ENCODE measurements at regions not wholly inside any gene's neighbourhood (a gene's known extent, or its start where the extent isn't known, plus 50 kb on each side); places are given as distances from the start of the nearest gene placed in this dataset.

DNA sequence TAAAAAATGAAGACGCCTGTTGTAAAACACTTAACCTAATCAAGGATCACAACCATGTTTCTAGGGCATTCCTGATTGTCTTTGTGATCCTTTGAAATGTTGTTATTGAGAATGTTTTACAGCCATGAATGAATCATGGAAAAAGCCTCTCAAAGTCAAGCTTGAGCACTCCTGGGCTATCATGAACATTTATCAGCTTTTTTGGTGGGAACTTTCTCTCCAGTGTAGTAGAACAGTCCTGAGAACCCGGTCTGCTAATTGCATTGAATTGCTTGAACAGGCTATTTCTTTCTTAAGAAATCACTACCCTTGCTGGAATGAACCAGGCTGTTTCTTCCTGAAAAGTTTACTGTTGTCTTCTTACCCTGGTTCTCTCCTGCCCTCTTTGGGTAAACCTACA lies 516.5 kb downstream of the FGF9 start:
- Histone ChIP-seq H3K4me3 (ENCODE audit: control insufficient read depth in 1 of 7, extremely low read depth in 1 of 7, insufficient read depth in 4 of 7, low read depth in 2 of 7, low read length in 6 of 7) (no peak overlapping the region), H3K36me3 (ENCODE audit: control insufficient read depth in 4 of 4, insufficient read depth in 4 of 4, low read length in 3 of 4) (no peaks in the 10 kb centered on the region), H3K27ac (ENCODE audit: insufficient read depth in 1 of 2, low read depth in 1 of 2, low read length in 2 of 2, poor library complexity in 1 of 2, severe bottlenecking in 2 of 2) (no peak overlapping the region), H3K27me3 (replicated peaks in 2 of 5; ENCODE audit: control insufficient read depth in 4 of 5, insufficient read depth in 5 of 5, low read length in 4 of 5) (peaks cover 0 to 2% (median 0%) of the 10 kb centered on the region in 5 experiments), H3K9me3 (ENCODE audit: control extremely low read depth in 1 of 5, control insufficient read depth in 4 of 5, insufficient read depth in 2 of 5, low read depth in 1 of 5, low read length in 4 of 5) (no peaks in the 10 kb centered on the region), H3K4me1 (ENCODE audit: control extremely low read depth in 1 of 4, control insufficient read depth in 4 of 4, insufficient read depth in 4 of 4, low read length in 3 of 4) (no peaks in the 10 kb centered on the region)
- ChIA-PET POLR2A (no interaction called here), CTCF (interaction anchor here (1.0 kb wide), 1 partner anchor 42 kb away, joined by 3 read pairs; no protein-coding TSS in a partner anchor)
- 25% methylated on average over 1 of the region's 2 CpGs for WGBS (ENCODE audit: insufficient coverage)
- DNase-seq, result peak in 2 of 3 donors; percentile 8 to 34

DNA sequence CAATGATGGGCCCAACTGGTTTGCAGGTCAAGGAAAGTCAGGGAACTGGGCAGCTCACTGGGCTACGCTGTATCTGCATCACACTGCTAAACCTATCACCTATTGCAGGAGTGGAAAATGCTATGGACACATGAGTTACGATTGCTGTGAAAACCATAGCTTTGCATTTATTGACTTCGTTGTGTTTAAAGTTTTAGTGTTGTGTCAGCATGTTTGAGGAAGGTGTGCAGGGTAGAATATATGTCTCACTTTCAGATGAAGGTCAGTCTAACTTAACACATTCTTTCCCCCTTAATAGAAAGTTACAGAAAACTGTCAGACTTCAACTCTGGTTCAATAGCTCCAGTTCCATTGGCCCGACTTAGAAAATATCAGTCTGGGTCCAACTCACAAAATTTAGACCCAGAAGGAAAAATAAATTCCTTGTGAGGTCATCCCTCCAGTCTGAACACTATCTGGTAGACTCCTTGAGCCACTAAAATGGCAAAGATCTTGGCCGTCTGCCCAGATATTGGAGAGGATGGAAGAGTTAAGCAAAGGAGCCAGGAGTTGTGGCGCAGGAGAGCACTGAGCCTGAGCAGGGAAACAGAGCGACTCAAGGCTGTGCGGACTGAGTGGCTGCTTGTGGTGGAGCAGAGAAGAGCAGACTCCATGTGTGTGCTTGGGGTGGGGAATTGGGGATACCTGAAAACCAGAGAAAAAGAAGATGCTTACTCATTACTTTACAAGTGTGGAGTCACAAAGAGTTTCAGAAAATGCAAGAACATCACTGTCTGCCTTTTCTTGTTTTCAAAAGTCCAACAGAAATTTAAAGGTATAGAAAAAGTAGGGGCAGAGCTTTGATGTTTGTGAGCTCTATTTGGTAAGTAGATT lies 518.5 kb downstream of the FGF9 start:
- 100% methylated on average over 6 of the region's 8 CpGs for WGBS (ENCODE audit: insufficient coverage)
- DNase-seq, result no peak
- Histone ChIP-seq H3K4me1 (ENCODE audit: control extremely low read depth in 1 of 4, control insufficient read depth in 4 of 4, insufficient read depth in 4 of 4, low read length in 3 of 4) (no peaks in the 10 kb centered on the region), H3K27ac (ENCODE audit: insufficient read depth in 1 of 2, low read depth in 1 of 2, low read length in 2 of 2, poor library complexity in 1 of 2, severe bottlenecking in 2 of 2) (no peak overlapping the region), H3K36me3 (ENCODE audit: control insufficient read depth in 4 of 4, insufficient read depth in 4 of 4, low read length in 3 of 4) (no peaks in the 10 kb centered on the region), H3K9me3 (ENCODE audit: control extremely low read depth in 1 of 5, control insufficient read depth in 4 of 5, insufficient read depth in 2 of 5, low read depth in 1 of 5, low read length in 4 of 5) (no peaks in the 10 kb centered on the region), H3K27me3 (replicated peaks in 2 of 5; ENCODE audit: control insufficient read depth in 4 of 5, insufficient read depth in 5 of 5, low read length in 4 of 5) (peaks cover 0 to 2% (median 0%) of the 10 kb centered on the region in 5 experiments), H3K4me3 (ENCODE audit: control insufficient read depth in 1 of 7, extremely low read depth in 1 of 7, insufficient read depth in 4 of 7, low read depth in 2 of 7, low read length in 6 of 7) (no peak overlapping the region)
- ChIA-PET POLR2A (no interaction called here), CTCF (interaction anchor here (0.7 kb wide), 1 partner anchor 24 kb away, joined by 3 read pairs; no protein-coding TSS in a partner anchor)

DNA sequence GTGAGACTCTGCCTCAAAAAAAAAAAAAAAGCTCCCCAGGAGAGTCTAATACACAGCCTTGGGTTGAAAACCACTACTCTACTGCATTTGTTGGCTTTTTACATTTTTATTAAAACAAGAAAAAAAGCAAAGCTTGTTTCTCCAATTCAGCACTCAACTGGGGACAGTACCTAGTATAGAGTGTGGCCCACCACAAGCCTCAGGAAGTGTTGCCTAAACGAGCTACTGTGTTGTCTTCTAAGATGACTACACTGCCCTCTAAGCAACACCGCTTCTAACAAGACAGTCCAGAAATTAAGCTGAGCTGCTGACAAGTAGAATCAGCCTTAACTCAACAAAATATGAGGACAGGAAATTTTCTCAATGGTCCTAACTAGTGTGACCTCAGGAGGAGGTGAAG lies 522.2 kb downstream of the FGF9 start:
- H3K4me1 ChIP-seq (ENCODE audit: control extremely low read depth in 1 of 4, control insufficient read depth in 4 of 4, insufficient read depth in 4 of 4, low read length in 3 of 4), result no peaks in the 10 kb centered on the region
- no peak for DNase-seq
- no peaks in the 10 kb centered on the region for H3K36me3 ChIP-seq (ENCODE audit: control insufficient read depth in 4 of 4, insufficient read depth in 4 of 4, low read length in 3 of 4)
- H3K27ac ChIP-seq (ENCODE audit: insufficient read depth in 1 of 2, low read depth in 1 of 2, low read length in 2 of 2, poor library complexity in 1 of 2, severe bottlenecking in 2 of 2), result no peak overlapping the region
- H3K27me3 ChIP-seq (replicated peaks in 2 of 5; ENCODE audit: control insufficient read depth in 4 of 5, insufficient read depth in 5 of 5, low read length in 4 of 5), result no peaks in the 10 kb centered on the region
- no peaks in the 10 kb centered on the region for H3K9me3 ChIP-seq (ENCODE audit: control extremely low read depth in 1 of 5, control insufficient read depth in 4 of 5, insufficient read depth in 2 of 5, low read depth in 1 of 5, low read length in 4 of 5)
- 61% methylated on average over 2 of the region's 2 CpGs for WGBS (ENCODE audit: insufficient coverage)
- POLR2A ChIA-PET, result interaction anchor here (0.5 kb wide), 2 partner anchors 44 to 1349 kb away, joined by 5 read pairs; no protein-coding TSS in a partner anchor
- no peak overlapping the region for H3K4me3 ChIP-seq (ENCODE audit: control insufficient read depth in 1 of 7, extremely low read depth in 1 of 7, insufficient read depth in 4 of 7, low read depth in 2 of 7, low read length in 6 of 7)
- CTCF ChIA-PET, result no interaction called here

DNA sequence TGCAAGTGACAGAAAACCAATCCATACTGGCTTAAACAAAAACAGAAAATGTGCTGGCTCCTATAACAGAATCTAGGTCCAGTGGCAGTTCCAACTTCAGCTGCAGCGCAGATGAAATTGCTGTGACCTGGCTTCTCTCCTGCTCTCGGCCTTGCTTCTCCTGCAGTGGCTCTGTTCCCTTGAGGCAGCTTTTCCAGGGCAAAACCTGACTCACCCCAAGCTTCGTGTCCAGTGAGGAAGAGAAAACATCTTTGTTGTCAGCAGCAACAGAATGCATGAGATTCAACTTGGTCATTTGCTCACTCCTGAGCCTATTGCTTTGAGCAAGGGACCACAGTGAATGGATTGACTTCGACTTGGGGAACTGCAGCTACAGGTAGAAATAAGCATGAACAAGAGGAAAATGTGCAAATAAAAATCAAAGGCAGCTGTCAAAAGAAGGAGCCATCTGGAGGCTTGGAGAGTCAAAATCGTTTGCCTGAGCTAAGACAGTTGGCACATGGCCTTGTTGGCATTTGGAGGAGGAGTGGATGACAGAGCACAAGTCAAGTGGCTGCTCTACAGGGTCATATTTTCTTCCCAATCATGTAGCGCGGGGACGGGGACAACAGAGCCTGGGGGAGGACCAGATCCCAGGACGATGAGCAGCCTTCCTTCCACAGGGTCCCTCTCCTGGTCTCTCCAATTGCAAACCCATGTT lies 523.4 kb downstream of the FGF9 start:
- H3K4me1 ChIP-seq (ENCODE audit: control extremely low read depth in 1 of 4, control insufficient read depth in 4 of 4, insufficient read depth in 4 of 4, low read length in 3 of 4), result no peaks in the 10 kb centered on the region
- no peaks in the 10 kb centered on the region for H3K9me3 ChIP-seq (ENCODE audit: control extremely low read depth in 1 of 5, control insufficient read depth in 4 of 5, insufficient read depth in 2 of 5, low read depth in 1 of 5, low read length in 4 of 5)
- POLR2A ChIA-PET, result no interaction called here
- H3K27ac ChIP-seq (ENCODE audit: insufficient read depth in 1 of 2, low read depth in 1 of 2, low read length in 2 of 2, poor library complexity in 1 of 2, severe bottlenecking in 2 of 2), result no peak overlapping the region
- no peak for DNase-seq
- H3K27me3 ChIP-seq (replicated peaks in 2 of 5; ENCODE audit: control insufficient read depth in 4 of 5, insufficient read depth in 5 of 5, low read length in 4 of 5), result peaks cover 0 to 3% (median 0%) of the 10 kb centered on the region in 5 experiments
- CTCF ChIA-PET, result no interaction called here
- no peaks in the 10 kb centered on the region for H3K36me3 ChIP-seq (ENCODE audit: control insufficient read depth in 4 of 4, insufficient read depth in 4 of 4, low read length in 3 of 4)
- WGBS (ENCODE audit: insufficient coverage), result 92% methylated on average over 8 of the region's 9 CpGs
- H3K4me3 ChIP-seq (ENCODE audit: control insufficient read depth in 1 of 7, extremely low read depth in 1 of 7, insufficient read depth in 4 of 7, low read depth in 2 of 7, low read length in 6 of 7), result no peak overlapping the region

DNA sequence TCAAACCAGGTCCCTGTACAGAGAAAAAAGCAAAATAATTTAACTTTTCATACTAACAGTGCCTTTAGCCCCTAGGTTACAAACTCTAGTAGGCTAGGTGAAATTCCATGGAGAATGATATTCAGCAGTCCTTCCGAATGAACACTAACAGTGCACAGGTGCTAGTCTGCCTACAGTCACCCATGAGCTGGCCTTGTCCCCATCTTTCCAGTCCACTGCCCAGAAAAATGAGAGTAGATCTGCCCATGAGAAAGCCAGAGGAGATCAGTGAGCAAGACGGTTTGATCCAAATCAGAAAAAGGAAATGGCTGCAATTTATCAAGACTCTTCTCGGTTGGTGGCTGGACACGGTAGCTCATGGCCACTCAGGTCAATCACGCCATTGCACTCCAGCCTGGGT lies 524.9 kb downstream of the FGF9 start:
- ChIA-PET CTCF (no interaction called here), POLR2A (no interaction called here)
- no peak for DNase-seq
- Histone ChIP-seq H3K27ac (ENCODE audit: insufficient read depth in 1 of 2, low read depth in 1 of 2, low read length in 2 of 2, poor library complexity in 1 of 2, severe bottlenecking in 2 of 2) (no peak overlapping the region), H3K36me3 (ENCODE audit: control insufficient read depth in 4 of 4, insufficient read depth in 4 of 4, low read length in 3 of 4) (no peaks in the 10 kb centered on the region), H3K27me3 (replicated peaks in 2 of 5; ENCODE audit: control insufficient read depth in 4 of 5, insufficient read depth in 5 of 5, low read length in 4 of 5) (peaks cover 0 to 3% (median 0%) of the 10 kb centered on the region in 5 experiments), H3K4me1 (ENCODE audit: control extremely low read depth in 1 of 4, control insufficient read depth in 4 of 4, insufficient read depth in 4 of 4, low read length in 3 of 4) (no peaks in the 10 kb centered on the region), H3K4me3 (ENCODE audit: control insufficient read depth in 1 of 7, extremely low read depth in 1 of 7, insufficient read depth in 4 of 7, low read depth in 2 of 7, low read length in 6 of 7) (no peak overlapping the region), H3K9me3 (ENCODE audit: control extremely low read depth in 1 of 5, control insufficient read depth in 4 of 5, insufficient read depth in 2 of 5, low read depth in 1 of 5, low read length in 4 of 5) (no peaks in the 10 kb centered on the region)
- 90% methylated on average over 3 of the region's 5 CpGs for WGBS (ENCODE audit: insufficient coverage)

DNA sequence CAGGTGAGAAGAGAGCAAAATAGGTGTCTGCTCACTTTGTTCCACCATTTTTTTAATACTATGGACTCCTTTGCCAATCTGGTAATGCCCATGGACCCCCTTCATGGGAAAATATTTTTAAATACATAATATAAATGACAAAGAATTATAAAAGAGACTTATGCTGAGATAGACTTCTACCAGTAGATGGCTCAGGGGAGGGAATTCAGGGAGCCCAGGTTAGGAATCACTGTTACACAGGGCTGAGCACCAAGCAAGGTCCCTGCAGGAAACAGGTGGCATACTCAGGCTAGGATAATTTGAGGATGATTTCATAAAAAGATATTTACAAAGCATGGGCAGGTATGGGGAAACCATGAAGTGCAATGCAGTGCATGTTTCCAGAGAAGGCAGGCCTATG lies 525.9 kb downstream of the FGF9 start:
- Histone ChIP-seq H3K4me1 (ENCODE audit: control extremely low read depth in 1 of 4, control insufficient read depth in 4 of 4, insufficient read depth in 4 of 4, low read length in 3 of 4) (no peaks in the 10 kb centered on the region), H3K36me3 (ENCODE audit: control insufficient read depth in 4 of 4, insufficient read depth in 4 of 4, low read length in 3 of 4) (no peaks in the 10 kb centered on the region), H3K27me3 (replicated peaks in 2 of 5; ENCODE audit: control insufficient read depth in 4 of 5, insufficient read depth in 5 of 5, low read length in 4 of 5) (peaks cover 0 to 3% (median 0%) of the 10 kb centered on the region in 5 experiments), H3K9me3 (ENCODE audit: control extremely low read depth in 1 of 5, control insufficient read depth in 4 of 5, insufficient read depth in 2 of 5, low read depth in 1 of 5, low read length in 4 of 5) (no peaks in the 10 kb centered on the region), H3K27ac (ENCODE audit: insufficient read depth in 1 of 2, low read depth in 1 of 2, low read length in 2 of 2, poor library complexity in 1 of 2, severe bottlenecking in 2 of 2) (no peak overlapping the region), H3K4me3 (ENCODE audit: control insufficient read depth in 1 of 7, extremely low read depth in 1 of 7, insufficient read depth in 4 of 7, low read depth in 2 of 7, low read length in 6 of 7) (no peak overlapping the region)
- no peak for DNase-seq
- ChIA-PET CTCF (no interaction called here), POLR2A (no interaction called here)

DNA sequence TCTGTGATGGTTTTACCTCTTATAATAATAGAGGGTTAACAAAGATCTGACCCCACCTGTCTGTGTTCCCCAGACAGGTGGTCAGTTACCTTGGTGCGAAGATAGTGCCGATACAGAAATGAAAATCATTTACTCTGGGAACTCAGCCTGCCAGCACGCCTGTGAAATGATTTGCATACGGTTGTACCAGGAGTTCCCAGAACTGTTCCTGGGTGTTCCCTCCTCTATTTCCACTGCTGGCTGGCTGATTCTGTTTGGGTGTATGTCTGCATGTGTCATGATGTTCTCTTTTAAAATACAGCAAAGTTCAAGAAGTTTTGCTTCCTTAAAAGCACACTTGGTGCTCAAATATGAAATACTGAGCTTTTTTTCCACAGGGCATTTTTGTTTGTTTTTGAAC lies 527.1 kb downstream of the FGF9 start:
- no peak for DNase-seq
- Histone ChIP-seq H3K4me1 (ENCODE audit: control extremely low read depth in 1 of 4, control insufficient read depth in 4 of 4, insufficient read depth in 4 of 4, low read length in 3 of 4) (no peaks in the 10 kb centered on the region), H3K27me3 (replicated peaks in 2 of 5; ENCODE audit: control insufficient read depth in 4 of 5, insufficient read depth in 5 of 5, low read length in 4 of 5) (peaks cover 0 to 3% (median 0%) of the 10 kb centered on the region in 5 experiments), H3K36me3 (ENCODE audit: control insufficient read depth in 4 of 4, insufficient read depth in 4 of 4, low read length in 3 of 4) (no peaks in the 10 kb centered on the region), H3K27ac (ENCODE audit: insufficient read depth in 1 of 2, low read depth in 1 of 2, low read length in 2 of 2, poor library complexity in 1 of 2, severe bottlenecking in 2 of 2) (no peak overlapping the region), H3K9me3 (ENCODE audit: control extremely low read depth in 1 of 5, control insufficient read depth in 4 of 5, insufficient read depth in 2 of 5, low read depth in 1 of 5, low read length in 4 of 5) (no peaks in the 10 kb centered on the region), H3K4me3 (ENCODE audit: control insufficient read depth in 1 of 7, extremely low read depth in 1 of 7, insufficient read depth in 4 of 7, low read depth in 2 of 7, low read length in 6 of 7) (no peak overlapping the region)
- WGBS (ENCODE audit: insufficient coverage), result 100% methylated on average over 1 of the region's 4 CpGs
- CTCF ChIA-PET, result no interaction called here
- POLR2A ChIA-PET, result no interaction called here

All from common myeloid progenitor, CD34-positive (primary cell).